Left ventricle myocardium inferior (tissue), 1 donor: ENCODE measurements at regions not wholly inside any gene's neighbourhood (a gene's known extent, or its start where the extent isn't known, plus 50 kb on each side); places are given as distances from the start of the nearest gene placed in this dataset.
A peak's percentile ranks its signal among the peaks of the same experiment; 100 is the strongest.

Experiments
- DNase-seq: peaks from one replicate; pipeline ENCODE4 v3.0.0-alpha.2; 2020
- H3K27ac ChIP-seq: fragments of 200-600 bp; replicated peaks from 2 replicates; pipeline ENCODE4 v1.8.0; 2021
- H3K27me3 ChIP-seq: fragments of 200-600 bp; 2 replicates; pipeline ENCODE4 v1.8.0; 2021; ENCODE audit warnings: low read depth
- H3K36me3 ChIP-seq: fragments of 200-600 bp; 2 replicates; pipeline ENCODE4 v1.8.0; 2021
- H3K4me1 ChIP-seq: fragments of 200-600 bp; 2 replicates; pipeline ENCODE4 v1.8.0; 2021
- H3K4me3 ChIP-seq: fragments of 200-600 bp; 2 replicates; pipeline ENCODE4 v1.8.0; 2021; ENCODE audit warnings: mild to moderate bottlenecking, moderate library complexity
- H3K9me3 ChIP-seq: fragments of 200-600 bp; replicated peaks from 2 replicates; pipeline ENCODE4 v1.8.0; 2021
- CTCF ChIP-seq: fragments of 200-600 bp; IDR thresholded peaks from 2 replicates; pipeline ENCODE4 v1.8.0; 2021; ENCODE audit warnings: antibody characterized with exemption, mild to moderate bottlenecking, borderline replicate concordance
- intact Hi-C: fragments of 100-400 bp; cut with micrococcal nuclease; formaldehyde crosslinking; loops from one replicate; pipeline ENCODE4 v1.11.0; 2022
- donor health status: DM: no; HTN: yes; CAD: no; lungs with severe emphysema.

- intact Hi-C loops: no loop called here
- Histone ChIP-seq H3K36me3 (no peaks in the 10 kb centered on the region), H3K9me3 (no peaks in the 10 kb centered on the region), H3K4me1 (peaks cover 15% of the 10 kb centered on the region), H3K27me3 (peaks cover 94% of the 10 kb centered on the region), H3K4me3 (no peak overlapping the region), H3K27ac (no peak overlapping the region)
- TF ChIP-seq CTCF: no peak
- no peak for DNase-seq
Observed at GRCh38 chr14:62118871-62119270, 356.7 kb downstream of the SNAPC1 start.

DNA sequence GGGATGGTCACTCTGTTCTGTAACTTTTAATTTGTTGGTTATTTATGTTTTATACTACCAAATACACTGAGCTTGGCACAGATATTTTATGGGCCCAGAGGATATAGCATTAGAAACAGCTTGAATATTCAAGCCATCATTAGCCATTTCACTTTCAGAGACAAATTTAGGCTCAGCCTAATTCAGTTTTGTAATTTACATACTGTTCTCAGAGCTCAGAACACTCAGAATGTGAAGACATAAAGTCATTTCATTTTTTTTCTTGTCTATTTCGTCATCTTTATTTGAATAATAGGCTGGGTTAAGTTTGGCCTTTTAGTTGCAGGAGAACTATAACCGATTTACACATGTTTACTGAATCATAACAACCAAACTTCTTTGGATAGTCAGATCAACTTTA lies 361.7 kb downstream of the SNAPC1 start:
- no peak for DNase-seq
- H3K9me3 ChIP-seq: no peaks in the 10 kb centered on the region
- no peak for TF ChIP-seq CTCF
- intact Hi-C loops: loop anchor here (10.0 kb wide), 1 partner anchor 229 kb away; no protein-coding TSS in a partner anchor
- H3K36me3 ChIP-seq: no peaks in the 10 kb centered on the region
- H3K4me1 ChIP-seq: no peaks in the 10 kb centered on the region
- H3K27ac ChIP-seq: no peak overlapping the region
- no peak overlapping the region for H3K4me3 ChIP-seq
- H3K27me3 ChIP-seq: peaks cover 95% of the 10 kb centered on the region

GRCh38 chr14:62125793-62126192 lies 363.6 kb downstream of the SNAPC1 start:
- no peak for DNase-seq
- Histone ChIP-seq H3K9me3 (no peaks in the 10 kb centered on the region), H3K4me3 (no peak overlapping the region), H3K27me3 (peaks cover 85% of the 10 kb centered on the region), H3K36me3 (no peaks in the 10 kb centered on the region), H3K27ac (no peak overlapping the region), H3K4me1 (no peaks in the 10 kb centered on the region)
- intact Hi-C loops: loop anchor here (5.0 to 10.0 kb wide), 2 partner anchors 231 to 673 kb away; no protein-coding TSS in a partner anchor
- no peak for TF ChIP-seq CTCF

GRCh38 chr14:62126879-62127478 lies 364.8 kb downstream of the SNAPC1 start:
- peaks cover 83% of the 10 kb centered on the region for H3K27me3 ChIP-seq
- no peaks in the 10 kb centered on the region for H3K9me3 ChIP-seq
- H3K4me1 ChIP-seq: no peaks in the 10 kb centered on the region
- no peak overlapping the region for H3K27ac ChIP-seq
- H3K36me3 ChIP-seq: no peaks in the 10 kb centered on the region
- TF ChIP-seq CTCF: peak; percentile 80
- no peak for DNase-seq
- H3K4me3 ChIP-seq: no peak overlapping the region
- intact Hi-C loops: loop anchor here (5.0 to 10.0 kb wide), 2 partner anchors 232 to 675 kb away; no protein-coding TSS in a partner anchor

DNA sequence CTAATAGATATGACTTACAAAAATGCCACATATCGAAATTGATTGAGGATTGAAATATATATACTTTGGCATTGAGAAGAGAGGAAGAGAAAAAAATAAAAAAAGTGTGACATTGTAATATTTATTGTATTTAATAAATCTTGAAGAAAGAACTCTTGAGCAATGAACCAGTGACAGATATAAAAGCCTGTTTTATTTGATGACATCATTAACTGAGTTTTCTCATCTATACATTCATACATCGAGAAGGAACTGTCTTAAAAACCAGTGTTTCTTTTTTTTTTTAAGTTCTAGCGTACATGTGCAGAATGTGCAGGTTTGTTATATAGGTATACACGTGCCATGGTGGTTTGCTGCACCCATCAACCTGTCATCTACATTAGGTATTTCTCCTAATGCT lies 368.2 kb downstream of the SNAPC1 start:
- H3K27me3 ChIP-seq: peaks cover 73% of the 10 kb centered on the region

More for the DNA sequence above, 368.2 kb downstream of the SNAPC1 start:
- Histone ChIP-seq H3K27ac (no peak overlapping the region), H3K9me3 (no peaks in the 10 kb centered on the region), H3K36me3 (no peaks in the 10 kb centered on the region), H3K4me1 (no peaks in the 10 kb centered on the region), H3K4me3 (no peak overlapping the region)
- intact Hi-C loops: no loop called here
- no peak for DNase-seq
- no peak for TF ChIP-seq CTCF
